Breast epithelium (tissue), 3 donors: ENCODE measurements at regions not wholly inside any gene's neighbourhood (a gene's known extent, or its start where the extent isn't known, plus 50 kb on each side); places are given as distances from the start of the nearest gene placed in this dataset.

Source experiments
- POLR2A ChIP-seq: fragments of 450-650 bp; IDR thresholded peaks from one replicate; pipeline ENCODE4 v1.6.1; 2016; ENCODE audit warnings: antibody characterized with exemption, mild to moderate bottlenecking, moderate library complexity
- POLR2AphosphoS5 ChIP-seq, 3 donors: sonication (generic); formaldehyde crosslinking; IDR thresholded peaks; one replicate each; pipeline ENCODE4 v1.6.1; 2017; ENCODE audit warnings: antibody characterized with exemption in 3 of 3
- TF ChIP-seq, protein P1 (sequence below), 3 donors: fragments of 450-650 bp; IDR thresholded peaks; one replicate each; pipeline ENCODE4 v1.5.1; 2016 to 2017; ENCODE audit warnings: antibody characterized with exemption in 3 of 3, mild to moderate bottlenecking in 3 of 3, moderate library complexity in 3 of 3

DNA sequence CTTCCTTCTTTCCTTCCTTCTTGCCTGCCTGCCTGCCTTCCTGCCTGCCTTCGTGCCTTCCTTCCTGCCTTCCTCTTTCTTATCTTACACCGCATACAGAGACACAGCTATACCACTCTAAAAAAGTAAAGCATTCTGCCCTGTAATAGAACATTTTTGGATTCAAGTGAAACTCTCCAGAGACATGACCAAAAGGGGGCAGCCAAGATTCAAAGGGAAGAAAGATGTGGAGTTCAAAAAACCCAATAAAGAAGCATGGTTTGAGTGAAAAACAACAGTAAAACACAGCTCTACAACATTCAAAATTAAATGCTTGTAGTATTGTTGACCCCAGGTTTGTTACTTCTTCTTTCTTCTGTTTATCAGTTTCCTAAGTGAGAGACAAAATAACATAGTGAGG is 914.9 kb upstream of the PCDH7 start:
- TF ChIP-seq, protein P1, sequence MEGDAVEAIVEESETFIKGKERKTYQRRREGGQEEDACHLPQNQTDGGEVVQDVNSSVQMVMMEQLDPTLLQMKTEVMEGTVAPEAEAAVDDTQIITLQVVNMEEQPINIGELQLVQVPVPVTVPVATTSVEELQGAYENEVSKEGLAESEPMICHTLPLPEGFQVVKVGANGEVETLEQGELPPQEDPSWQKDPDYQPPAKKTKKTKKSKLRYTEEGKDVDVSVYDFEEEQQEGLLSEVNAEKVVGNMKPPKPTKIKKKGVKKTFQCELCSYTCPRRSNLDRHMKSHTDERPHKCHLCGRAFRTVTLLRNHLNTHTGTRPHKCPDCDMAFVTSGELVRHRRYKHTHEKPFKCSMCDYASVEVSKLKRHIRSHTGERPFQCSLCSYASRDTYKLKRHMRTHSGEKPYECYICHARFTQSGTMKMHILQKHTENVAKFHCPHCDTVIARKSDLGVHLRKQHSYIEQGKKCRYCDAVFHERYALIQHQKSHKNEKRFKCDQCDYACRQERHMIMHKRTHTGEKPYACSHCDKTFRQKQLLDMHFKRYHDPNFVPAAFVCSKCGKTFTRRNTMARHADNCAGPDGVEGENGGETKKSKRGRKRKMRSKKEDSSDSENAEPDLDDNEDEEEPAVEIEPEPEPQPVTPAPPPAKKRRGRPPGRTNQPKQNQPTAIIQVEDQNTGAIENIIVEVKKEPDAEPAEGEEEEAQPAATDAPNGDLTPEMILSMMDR (IDR thresholded peaks at IDR 0.05), result no peak
- TF ChIP-seq POLR2AphosphoS5 (IDR thresholded peaks at IDR 0.05) (no peak), POLR2A (no peak)
